Muscle of arm (tissue), 1 donor: ENCODE measurements at regions not wholly inside any gene's neighbourhood (a gene's known extent, or its start where the extent isn't known, plus 50 kb on each side); places are given as distances from the start of the nearest gene placed in this dataset.

ENCODE experiments used
- DNase-seq: peaks from one replicate; pipeline ENCODE4 v3.0.0-alpha.2; 2013

DNA sequence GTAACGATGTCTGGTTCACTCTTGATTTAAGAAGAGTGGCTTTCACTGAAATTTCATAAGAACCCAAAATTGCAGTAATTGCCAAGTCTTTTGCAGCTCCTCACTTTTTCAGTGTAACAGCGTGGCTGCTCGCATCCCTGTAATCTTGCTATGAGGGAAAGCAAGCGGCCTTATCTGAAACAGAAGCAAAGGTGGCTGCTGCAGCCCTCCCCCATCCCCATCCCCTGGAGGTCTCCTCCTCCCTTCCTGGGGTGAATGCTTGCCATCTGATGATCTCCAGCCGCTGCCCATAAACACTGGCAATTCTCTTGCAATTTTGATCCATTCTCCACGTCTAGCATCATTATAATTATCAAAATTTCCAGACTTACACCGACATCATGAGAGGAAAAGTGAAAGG lies 182.5 kb upstream of the ASIC2 start:
- DNase-seq, result no peak

DNA sequence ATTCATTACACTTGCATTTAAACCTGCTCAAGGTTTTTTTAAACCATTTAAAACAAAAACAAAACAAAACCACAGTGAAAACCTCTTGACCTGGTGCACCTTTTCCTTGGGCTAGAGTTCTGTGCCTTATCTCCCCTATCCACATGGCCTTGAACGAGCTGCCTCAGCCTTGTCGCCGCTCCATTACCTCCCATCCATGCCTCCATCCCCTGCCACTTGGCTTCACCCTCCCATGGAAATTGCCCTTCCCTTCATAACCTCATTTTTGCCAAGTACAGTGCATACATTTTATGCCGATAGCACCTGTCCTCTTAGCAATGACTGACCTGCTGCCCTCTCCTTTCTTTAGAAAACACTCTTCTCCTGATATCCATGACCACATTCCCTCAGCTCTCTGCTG lies 188.6 kb upstream of the ASIC2 start:
- DNase-seq, result no peak

DNA sequence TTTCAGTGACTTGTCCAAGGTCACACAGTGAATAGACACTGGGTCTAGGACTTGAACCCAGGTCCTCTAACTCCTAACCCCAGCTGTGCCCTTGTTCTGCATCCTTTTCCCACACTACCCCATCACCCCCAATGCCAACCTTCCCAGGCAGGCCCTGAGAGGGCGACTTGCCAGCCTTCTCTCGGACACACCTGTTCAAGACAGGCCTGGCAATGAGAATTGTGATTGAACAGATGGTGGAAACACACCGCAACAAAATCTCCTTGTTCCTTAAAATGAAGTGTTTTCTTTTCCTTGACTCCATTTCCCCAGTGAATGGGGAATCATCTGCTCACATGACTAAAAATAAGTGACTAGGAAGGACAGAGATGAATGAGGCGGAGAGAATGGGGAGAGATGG lies 189.5 kb upstream of the ASIC2 start:
- no peak for DNase-seq

DNA sequence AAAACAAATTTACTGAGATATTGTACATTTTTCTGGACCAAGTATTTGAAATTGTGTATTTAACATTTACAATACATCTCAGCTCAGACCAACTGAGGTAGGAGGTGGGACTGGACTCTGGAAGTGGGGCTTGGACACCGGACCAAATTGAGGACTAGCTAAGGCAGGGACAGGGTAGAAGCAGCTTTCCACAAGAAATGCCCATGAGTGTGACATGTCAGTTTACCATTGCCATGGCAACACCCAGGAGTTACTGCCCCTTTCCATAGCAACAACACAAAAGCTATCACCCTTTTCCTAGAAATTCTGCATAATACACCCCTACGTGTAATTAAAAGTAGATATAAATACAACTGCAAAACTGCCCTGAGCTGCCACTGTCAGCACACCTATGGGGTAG lies 191.5 kb upstream of the ASIC2 start:
- no peak for DNase-seq

DNA sequence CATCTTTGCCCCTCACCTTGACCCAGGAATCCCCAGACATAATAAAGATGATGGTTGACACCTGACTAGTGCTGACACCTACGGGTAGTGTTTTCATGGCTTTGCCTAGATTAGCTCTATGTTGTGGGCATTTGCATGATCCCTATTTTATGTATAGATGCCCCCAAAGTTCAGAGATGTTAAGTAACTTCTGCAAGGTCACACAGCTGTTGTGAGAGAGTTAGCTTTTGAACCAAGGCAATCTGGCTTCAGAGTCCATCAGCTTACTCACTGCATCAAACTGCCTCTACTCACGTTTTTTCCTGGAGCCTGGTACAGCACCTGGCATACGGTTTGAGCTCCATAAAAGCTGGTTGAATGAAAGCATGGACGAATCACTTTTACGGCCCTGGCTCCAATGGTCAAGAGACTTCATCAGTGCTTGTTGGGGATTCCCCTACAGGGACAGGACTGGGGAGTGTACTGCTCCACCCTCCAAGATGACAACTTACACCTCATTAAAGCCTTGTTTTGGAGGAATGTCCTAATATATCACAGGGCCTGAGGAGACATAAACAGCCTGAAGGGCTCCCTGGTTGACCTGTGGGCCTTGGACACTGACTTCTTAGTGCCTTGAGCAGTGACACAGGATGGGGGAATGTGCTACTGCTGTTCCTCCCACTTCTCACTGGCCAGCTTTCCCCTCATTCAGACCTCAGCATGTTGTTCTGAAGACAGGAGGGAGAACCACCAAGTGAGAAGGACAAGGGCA lies 193.2 kb upstream of the ASIC2 start:
- DNase-seq, result no peak

DNA sequence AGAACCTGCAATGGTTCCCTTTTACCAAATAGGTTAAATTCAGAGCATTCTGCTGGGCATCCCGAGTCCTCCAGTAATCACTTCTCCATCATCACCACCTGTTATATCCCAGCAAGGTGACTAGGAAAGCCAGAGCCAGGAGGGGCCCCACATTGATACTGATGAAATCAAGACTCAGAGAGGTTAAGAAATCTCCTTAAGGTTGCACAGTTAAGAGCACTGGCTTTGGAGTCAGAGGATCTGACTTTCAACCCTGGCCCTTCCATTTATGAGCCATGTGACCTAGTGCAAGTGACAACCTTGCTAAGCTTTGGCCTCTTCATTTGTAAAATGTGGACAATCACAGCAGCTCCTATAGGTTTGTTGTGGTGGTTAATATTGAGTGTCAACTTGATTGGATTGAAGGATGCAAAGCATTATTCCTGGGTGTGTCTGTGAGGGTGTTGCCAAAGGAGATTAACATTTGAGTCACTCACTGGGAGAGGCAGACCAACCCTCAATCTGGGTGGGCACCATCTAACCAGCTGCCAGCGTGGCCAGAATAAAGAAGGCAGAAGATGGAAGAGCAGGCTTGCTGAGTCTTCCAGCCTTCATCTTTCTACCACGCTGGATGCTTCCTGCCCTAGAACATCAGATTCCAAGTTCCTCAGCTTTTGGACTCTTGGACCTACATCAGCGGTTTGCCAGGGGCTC lies 194.2 kb upstream of the ASIC2 start:
- DNase-seq, result no peak

DNA sequence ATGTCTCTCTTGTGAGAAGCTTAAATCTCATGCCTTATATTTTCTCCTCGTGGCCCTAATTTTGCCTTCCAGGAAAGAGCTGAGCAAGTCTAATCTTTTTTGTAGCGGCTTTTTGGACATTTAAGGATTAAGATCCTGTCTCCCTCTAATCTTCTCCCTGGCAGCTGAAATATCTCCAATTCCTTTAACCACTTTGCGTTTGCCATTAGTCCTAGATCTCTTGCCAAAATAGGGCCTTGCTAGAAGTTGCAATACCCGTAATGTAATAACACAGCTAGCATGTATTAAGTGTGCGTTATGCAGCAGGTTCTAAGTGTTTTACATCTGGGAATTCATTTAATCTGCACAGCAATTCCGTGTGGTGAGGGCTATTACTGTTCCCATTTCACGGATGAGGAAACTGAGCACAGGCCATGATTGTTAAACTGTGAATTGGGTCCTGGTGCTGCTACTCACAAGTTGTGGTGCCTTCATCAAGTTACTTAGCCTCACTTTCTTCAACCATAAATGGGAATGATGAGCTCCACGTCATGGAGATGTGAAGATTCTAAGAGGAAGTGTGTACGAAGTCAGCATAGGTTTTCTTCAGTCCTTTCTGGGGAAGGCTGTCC lies 198.9 kb upstream of the ASIC2 start:
- DNase-seq, result no peak

DNA sequence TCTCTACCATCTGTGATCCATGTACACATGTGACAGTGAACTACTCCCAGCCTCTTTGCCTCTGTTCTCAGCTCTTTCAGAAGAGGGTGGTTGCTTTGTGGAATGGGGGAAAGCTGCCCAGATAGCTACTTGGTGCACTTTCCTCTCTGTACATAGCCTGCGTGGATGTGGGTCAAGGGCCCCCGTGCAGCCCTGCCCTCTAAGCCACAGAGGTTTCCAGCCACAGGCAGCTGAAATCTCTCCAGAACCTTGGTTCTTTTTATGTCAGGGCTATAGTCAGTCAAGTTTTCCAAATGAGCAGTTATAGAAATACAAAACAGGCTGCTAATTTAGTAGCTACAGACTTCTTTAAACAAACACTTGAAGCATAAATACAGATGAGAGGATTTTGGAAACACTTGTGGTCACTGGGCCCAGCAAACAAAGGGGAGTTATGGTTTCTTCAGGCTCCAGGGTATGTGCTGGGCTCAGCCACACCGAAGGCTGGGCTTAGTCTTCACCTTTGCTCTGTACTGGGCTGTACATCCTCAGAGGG lies 199.7 kb upstream of the ASIC2 start:
- no peak for DNase-seq

DNA sequence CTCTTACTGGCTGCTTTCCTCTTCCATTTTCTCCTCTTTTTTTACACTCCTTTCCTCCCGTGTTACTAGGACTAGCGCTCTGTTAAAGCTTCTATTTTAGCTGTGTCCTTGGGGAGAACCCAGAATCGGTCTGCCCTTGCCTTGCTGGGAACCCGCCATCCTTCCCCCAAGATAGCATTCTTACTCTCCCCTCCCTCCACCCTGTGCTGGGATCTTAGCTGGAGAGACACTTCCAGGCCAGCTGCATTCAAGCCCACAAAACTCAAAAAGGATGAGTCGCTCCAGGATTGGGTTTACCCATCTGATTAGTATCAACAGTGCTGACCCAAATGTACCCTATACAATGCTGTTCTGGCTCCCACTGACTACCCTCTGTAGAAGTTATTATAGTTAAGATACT lies 200.5 kb upstream of the ASIC2 start:
- DNase-seq, result no peak

DNA sequence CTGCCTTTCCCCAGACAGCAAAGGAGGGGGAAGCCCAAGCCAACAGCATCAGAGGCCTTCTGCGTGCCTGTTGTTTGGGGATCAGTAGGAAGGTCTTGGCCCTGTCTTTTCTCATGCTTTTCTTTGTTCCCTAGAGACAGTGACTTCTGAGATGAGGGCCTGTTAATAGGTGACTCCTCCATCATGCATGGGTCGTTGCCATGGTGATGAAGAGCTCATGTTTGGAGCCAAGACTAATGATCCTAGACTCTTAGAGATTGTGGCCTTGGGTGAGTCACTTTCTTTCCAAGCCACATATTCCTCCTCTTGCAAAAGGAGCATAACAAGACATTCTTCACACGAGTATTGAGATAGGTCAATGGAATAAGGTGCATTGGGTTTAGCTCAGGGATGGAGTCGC lies 201.1 kb upstream of the ASIC2 start:
- no peak for DNase-seq

DNA sequence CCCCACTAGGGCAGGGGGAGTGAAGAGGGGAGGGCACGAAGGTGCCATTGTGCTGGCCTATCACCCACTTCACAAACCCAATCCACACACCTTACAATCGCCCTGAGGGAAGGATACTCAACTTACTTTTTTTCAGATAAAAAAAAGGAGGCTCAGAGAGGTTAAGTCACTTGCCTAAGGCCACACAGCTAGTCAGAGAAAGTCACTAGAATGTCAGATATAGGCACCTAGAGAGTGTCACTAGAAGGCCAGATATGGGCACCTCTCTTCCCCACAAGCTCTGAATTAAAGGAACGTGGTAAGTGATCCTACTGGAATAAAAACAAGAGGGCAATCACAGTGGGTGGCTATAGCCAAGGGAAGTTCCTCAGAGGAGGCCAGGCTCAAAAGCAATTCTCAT lies 204.5 kb upstream of the ASIC2 start:
- DNase-seq, result no peak

DNA sequence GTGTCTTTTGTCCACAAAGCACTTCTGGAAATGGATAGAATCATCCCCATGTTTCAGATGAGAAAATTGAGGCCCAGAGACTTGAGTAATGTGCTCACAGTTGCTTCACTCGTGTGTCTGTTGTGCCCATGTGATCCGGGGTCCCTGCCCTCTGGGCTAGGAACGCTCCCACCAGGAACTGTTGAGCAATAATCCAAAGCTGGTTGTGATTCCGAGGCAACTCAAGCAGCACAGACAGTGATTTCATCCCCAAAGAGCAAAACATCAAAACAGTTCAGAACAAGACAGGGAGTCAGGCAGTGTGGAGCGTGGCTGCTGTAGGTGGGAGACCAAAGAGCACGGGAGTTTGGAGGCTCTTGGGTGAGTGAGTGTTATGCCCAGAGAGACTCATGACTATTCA lies 205.0 kb upstream of the ASIC2 start:
- no peak for DNase-seq

DNA sequence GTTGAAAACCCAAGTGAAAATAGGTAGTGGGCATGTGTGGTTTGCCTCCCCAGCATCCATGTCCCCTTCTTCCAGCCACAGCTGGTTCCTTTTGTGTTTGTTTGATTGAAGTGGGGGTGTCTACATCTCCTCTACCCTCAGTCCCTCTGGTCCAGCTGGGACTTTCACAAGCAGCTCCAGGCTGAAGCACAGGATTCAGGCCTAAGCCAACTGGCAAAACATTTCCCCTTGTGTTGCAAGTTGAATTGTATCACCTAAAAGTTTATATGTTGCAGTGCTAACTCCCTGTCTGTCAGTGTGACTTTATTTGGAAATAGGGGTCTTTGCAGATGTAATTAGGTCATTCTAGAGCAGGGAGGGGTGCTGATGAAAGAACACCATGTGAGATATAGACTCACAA lies 205.9 kb upstream of the ASIC2 start:
- DNase-seq, result no peak

DNA sequence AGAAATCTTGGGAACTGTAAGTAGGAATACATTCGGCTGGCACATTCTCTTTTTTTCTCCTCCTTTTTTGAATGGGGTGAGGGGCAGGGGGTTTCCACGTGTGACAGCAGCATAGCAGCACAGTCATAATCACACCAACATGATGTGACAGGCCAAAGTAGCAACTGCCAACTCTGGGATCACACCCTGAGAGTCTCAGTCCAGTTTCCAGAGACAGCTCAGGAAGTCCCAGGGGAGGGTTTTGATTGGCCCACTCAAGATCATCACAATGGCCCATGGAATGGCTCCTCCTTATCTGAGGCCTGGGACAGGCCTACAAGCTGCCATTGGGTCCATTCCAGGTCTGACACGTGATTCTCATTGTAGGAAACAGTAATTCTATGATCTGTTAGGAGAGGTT lies 207.1 kb upstream of the ASIC2 start:
- DNase-seq, result no peak

DNA sequence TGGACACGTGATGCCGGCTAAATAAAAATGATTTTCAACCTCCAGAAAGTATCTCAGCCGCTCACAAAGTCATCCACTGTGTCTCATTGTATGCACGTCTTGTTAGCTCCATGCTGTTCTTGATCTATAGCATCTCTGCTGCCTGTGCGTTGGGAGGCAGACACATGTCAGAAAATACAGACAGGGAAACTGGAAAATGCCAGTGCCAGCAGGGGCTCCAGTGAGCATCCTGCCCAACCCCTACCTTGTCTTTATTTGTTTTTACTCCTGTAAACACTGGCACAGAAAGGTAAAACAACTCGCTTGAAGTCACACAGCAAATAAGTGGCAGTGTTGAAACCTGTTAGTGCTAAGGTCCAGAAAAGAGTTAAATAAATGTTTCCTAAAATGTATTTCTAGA lies 208.1 kb upstream of the ASIC2 start:
- no peak for DNase-seq

DNA sequence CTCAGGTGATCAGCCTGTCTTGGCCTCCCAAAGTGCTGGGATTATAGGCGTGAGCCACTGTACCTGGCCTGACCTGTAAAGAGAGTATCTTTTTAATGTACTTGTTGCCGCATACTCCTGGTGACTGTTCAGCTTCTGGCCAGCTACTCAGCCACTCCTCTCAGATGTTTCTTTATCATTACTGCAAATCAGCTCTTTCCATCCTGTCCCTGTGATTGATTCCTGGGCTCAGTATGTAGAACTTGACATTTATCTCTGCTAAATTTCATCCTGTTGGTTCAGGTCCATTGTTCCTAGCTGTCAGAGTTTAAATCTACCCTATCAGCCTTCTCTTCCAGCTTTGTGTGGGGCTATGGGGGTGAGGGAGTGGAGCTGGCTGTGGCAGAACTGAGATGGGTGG lies 211.5 kb upstream of the ASIC2 start:
- DNase-seq, result no peak

DNA sequence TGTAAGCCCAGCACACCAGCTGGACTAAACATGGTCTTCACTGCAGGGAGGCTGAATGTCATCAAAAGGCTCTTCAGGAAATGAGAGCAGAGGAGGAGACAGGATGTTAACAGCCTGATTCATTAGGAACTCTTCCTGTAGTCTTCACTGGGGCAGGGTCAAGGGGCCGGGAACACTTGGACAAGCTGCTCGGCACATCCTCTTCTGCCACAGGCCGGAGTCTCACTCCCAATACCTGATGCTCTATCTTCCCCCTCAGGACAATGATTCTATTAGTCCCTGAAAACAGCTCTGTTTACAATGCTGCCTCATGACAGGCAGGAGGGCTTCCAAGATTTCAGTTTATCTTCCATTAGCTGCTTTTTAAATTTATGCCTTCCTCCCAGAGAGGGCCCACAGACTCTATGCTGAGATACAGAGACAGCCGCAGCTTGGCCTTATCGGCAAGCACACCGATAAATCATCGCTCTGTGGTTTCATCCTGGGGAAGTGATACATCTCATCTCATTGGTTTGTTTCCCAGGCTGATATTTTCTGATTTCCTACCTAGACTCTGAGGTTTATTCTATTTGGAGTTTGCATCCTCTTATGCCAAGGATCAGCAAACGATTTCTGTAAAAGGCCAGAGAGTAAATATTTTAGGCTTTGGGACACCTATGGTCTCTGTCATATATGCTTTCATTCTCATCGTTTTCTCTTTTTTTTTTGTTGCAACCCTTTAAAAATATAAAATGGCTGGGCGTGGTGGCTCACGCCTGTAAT lies 214.0 kb upstream of the ASIC2 start:
- no peak for DNase-seq

DNA sequence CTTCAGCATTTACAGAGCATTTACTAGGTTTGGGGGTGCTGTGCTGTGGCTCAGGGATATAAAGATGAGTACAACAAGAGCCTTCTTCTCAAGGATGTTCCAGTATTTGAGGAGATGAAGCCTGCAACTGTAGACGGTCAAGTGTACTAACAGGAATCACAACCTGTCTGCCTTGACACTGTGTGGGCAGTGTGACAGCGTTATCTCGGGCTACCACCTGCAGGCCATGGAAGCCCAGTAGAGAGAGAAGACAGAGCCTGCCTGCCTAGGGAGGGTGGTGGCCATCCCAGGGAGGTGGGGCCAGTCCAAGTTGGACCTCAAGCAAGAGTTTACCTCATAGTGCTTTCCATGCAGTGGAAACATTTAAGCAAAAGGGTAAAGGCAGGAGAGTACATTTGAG lies 215.1 kb upstream of the ASIC2 start:
- DNase-seq, result no peak

DNA sequence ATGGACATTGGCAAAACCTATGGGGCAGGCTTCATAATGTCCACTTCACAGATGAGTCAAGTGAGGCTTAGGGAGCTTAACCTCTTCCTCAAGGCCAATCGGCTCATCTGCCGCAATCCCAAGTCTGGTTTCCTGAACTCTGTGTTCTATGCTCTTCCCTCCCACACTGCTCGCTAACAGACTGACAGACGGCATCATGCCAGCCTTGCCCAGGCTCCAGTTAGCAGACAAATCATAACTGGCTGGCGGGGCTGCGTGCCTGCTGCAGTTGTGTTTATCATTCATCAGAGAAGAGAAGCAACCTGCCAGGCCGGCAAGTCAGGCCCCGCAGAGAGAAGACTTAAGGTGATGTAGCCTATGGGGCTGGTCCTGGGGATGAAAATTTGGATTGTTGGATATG lies 216.2 kb upstream of the ASIC2 start:
- no peak for DNase-seq

DNA sequence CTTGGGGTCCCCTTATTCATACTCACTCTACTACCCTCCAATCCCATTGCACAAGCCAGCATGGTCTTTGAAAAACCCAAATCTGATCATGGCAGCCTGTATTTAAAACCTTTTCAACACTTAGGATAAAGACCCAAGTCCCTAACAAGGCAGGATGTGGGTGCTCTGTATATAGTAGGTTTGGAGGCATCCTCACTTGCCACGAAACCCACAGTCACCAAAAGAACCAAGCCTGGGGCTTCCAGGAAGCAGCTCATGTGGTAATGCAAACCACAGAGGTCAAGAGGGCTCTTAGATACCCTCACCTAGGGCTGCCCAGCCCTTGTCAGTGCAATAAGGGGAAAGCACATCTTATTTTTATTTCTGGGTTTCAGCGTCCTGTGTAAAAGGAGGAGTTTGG lies 218.6 kb upstream of the ASIC2 start:
- DNase-seq, result no peak

DNA sequence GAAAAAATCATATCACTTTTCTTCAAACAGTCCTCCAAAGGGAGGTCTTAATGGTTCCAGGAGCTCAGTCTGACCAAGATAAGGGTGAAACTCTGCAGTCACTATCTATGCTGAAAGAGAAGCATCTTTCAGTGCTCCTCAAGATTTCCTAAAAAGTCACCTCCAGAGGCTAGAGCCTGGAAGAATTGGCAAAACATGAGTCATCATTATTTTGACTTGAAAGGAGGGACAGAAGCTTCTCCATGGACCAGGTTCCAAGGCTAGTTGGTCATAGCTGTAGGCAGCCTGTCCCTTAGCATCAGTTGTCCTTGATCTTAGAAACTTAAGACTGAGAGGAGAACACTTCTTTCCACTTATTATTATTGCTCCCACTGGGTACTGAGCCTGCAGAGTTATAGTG lies 219.0 kb upstream of the ASIC2 start:
- no peak for DNase-seq

DNA sequence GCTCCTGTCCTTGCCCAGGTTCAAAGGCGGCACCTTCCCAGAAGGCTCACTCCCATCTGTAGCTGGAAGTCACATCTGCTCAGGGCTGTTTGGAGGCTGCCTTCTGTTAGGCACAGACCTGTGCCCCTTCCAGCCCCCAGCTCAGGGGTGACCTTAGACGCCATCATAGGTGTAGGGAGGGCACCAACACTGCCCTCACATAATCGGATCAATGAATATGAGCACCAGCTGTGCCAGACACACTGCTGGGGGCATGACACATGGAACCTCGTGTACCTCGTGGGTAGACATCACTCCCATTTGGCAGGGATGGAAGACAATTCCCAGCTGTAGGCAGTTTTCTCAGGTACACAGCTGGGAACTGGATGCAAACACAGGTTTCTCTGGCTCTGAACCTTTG lies 220.7 kb upstream of the ASIC2 start:
- no peak for DNase-seq

DNA sequence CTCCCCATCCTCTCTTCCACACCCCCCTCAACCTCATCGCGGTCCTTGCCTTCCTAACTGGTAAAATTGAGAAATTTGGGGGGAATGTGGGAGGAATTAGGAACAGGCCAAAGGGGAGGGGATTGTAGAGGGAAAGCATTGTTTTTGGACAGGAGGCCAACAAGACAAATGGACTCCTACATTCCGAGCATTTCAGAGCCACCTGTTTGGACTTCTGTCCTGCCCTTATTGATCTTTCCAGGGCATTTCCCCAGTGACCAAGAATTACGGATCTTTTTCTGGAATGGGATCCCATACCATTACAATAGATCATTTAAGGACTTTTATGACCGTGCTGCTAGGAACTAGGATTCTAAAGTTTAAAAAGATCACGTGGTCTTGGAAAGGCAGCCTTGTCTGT lies 221.3 kb upstream of the ASIC2 start:
- DNase-seq, result no peak
